H1 (cell line): ENCODE measurements at regions not wholly inside any gene's neighbourhood (a gene's known extent, or its start where the extent isn't known, plus 50 kb on each side); places are given as distances from the start of the nearest gene placed in this dataset.

Experiments
- CTCF ChIA-PET: fragments of 300-600 bp; sonication (Branson Sonifier 250); formaldehyde crosslinking; loops from one replicate; lab custom pipeline; 2021; ENCODE audit not compliant: partially characterized antibody; lab: Charles Lee
- POLR2A ChIA-PET: fragments of 300-600 bp; sonication (Branson Sonifier 250); formaldehyde crosslinking; loops from one replicate; lab custom pipeline; 2021; ENCODE audit warnings: inconsistent platforms; ENCODE audit not compliant: partially characterized antibody; lab: Charles Lee
- DNase-seq, 2 experiments: peaks; one replicate each; pipeline versions ENCODE4 v3.0.0 to v3.0.0-alpha.2; 2010 to 2022; ENCODE audit warnings: low spot score in 2 of 2, low read depth in 1 of 2, mixed read lengths in 1 of 2
- FAIRE-seq: peaks from 2 replicates; lab custom pipeline; 2011; peaks lifted over from hg19 to GRCh38; lab: Jason Lieb, UNC
- H2AFZ ChIP-seq: 2 replicates; pipeline ENCODE4 v1.8.1; 2012; ENCODE audit warnings: low read length, inconsistent platforms
- H2AK5ac ChIP-seq: 2 replicates; pipeline ENCODE4 v1.6.1; 2013; ENCODE audit warnings: low read depth, low read length
- H2BK120ac ChIP-seq: replicated peaks from 2 replicates; pipeline ENCODE3; 2013; ENCODE audit warnings: low read depth, low read length, inconsistent platforms
- H2BK12ac ChIP-seq: 2 replicates; pipeline ENCODE4 v1.6.1; 2013; ENCODE audit warnings: low read depth, low read length
- H2BK15ac ChIP-seq: 2 replicates; pipeline ENCODE4 v1.6.1; 2013; ENCODE audit warnings: low read length
- H2BK20ac ChIP-seq: 2 replicates; pipeline ENCODE4 v1.6.1; 2013; ENCODE audit warnings: low read length
- H2BK5ac ChIP-seq: 2 replicates; pipeline ENCODE4 v1.6.1; 2013; ENCODE audit warnings: low read depth, low read length
- H3K14ac ChIP-seq: 2 replicates; pipeline ENCODE4 v1.6.1; 2013; ENCODE audit warnings: inconsistent platforms; ENCODE audit not compliant: insufficient read length
- H3K18ac ChIP-seq: 2 replicates; pipeline ENCODE4 v1.6.1; 2013; ENCODE audit warnings: low read length; ENCODE audit errors: extremely low read depth
- H3K23ac ChIP-seq: 2 replicates; pipeline ENCODE4 v1.6.1; 2013; ENCODE audit warnings: inconsistent platforms; ENCODE audit not compliant: insufficient read length
- H3K23me2 ChIP-seq: 2 replicates; pipeline ENCODE4 v1.6.1; 2013; ENCODE audit warnings: low read depth, low read length
- H3K27ac ChIP-seq: 2 replicates; pipeline ENCODE4 v1.6.1; 2011; ENCODE audit warnings: low read depth, low read length, inconsistent platforms
- H3K27me3 ChIP-seq, 4 experiments: replicated peaks in 1 of 4; 1 replicate in 1 of 4; 2 replicates in 3 of 4; pipeline versions ENCODE4 v1.6.1 to v1.8.1; 2011 to 2013; ENCODE audit warnings: low read length in 3 of 4, mild to moderate bottlenecking in 3 of 4, inconsistent platforms in 2 of 4, mixed read lengths in 2 of 4, moderate library complexity in 1 of 4; ENCODE audit not compliant: control insufficient read depth in 3 of 4, insufficient read depth in 3 of 4; ENCODE audit errors: extremely low read depth in 1 of 4
- H3K36me3 ChIP-seq, 4 experiments: 2 replicates each; pipeline versions ENCODE4 v1.6.1 to v1.8.1; 2011 to 2013; ENCODE audit warnings: mild to moderate bottlenecking in 4 of 4, low read length in 3 of 4, moderate library complexity in 2 of 4, control low read depth in 1 of 4, inconsistent platforms in 1 of 4; ENCODE audit not compliant: insufficient read depth in 4 of 4, control insufficient read depth in 2 of 4
- H3K4ac ChIP-seq: replicated peaks from 2 replicates; pipeline ENCODE3; 2013; ENCODE audit warnings: low read length, low read depth, mixed read lengths, inconsistent platforms; ENCODE audit not compliant: insufficient read length
- H3K4me1 ChIP-seq, 4 experiments: replicated peaks in 1 of 4; 1 replicate in 1 of 4; 2 replicates in 3 of 4; pipeline versions ENCODE4 v1.6.1 to v1.8.1; 2011 to 2013; ENCODE audit warnings: low read length in 3 of 4, inconsistent platforms in 2 of 4, mixed read lengths in 1 of 4; ENCODE audit not compliant: insufficient read depth in 4 of 4, control insufficient read depth in 3 of 4
- H3K4me2 ChIP-seq, 2 experiments: 2 replicates each; pipeline versions ENCODE4 v1.6.1 to v1.8.1; 2011 to 2013; ENCODE audit warnings: low read depth in 2 of 2, low read length in 2 of 2, control low read depth in 1 of 2, inconsistent platforms in 1 of 2, mild to moderate bottlenecking in 1 of 2; ENCODE audit not compliant: insufficient read depth in 1 of 2
- H3K4me3 ChIP-seq, 4 experiments: fragments of 200-600, 300-600 bp in 1 of 4; sonication (generic), shearing (Covaris generic), sonication (Bioruptor Twin) in 1 of 4; 2 replicates each; pipeline versions ENCODE4 v1.5.1 to v1.8.1; 2011 to 2016; ENCODE audit warnings: low read length in 4 of 4, low read depth in 3 of 4, control low read depth in 2 of 4, inconsistent platforms in 2 of 4, mild to moderate bottlenecking in 2 of 4, mixed read lengths in 1 of 4, moderate library complexity in 1 of 4; ENCODE audit not compliant: insufficient read depth in 2 of 4; ENCODE audit errors: extremely low read depth in 1 of 4
- H3K56ac ChIP-seq: replicated peaks from 2 replicates; pipeline ENCODE3; 2013; ENCODE audit warnings: low read depth, mild to moderate bottlenecking, mixed read lengths, low read length, inconsistent platforms; ENCODE audit not compliant: insufficient read length
- H3K79me1 ChIP-seq: 2 replicates; pipeline ENCODE4 v1.6.1; 2013; ENCODE audit warnings: low read depth, low read length, control low read depth
- H3K79me2 ChIP-seq, 2 experiments: 2 replicates each; pipeline versions ENCODE4 v1.6.1 to v1.8.1; 2012 to 2013; ENCODE audit warnings: low read length in 2 of 2, mild to moderate bottlenecking in 2 of 2, inconsistent platforms in 1 of 2; ENCODE audit not compliant: insufficient read depth in 2 of 2, control insufficient read depth in 1 of 2
- H3K9ac ChIP-seq, 4 experiments: replicated peaks in 1 of 4; 1 replicate in 1 of 4; 2 replicates in 3 of 4; pipeline versions ENCODE4 v1.6.1 to v1.8.1; 2011 to 2013; ENCODE audit warnings: low read depth in 3 of 4, low read length in 3 of 4, control low read depth in 2 of 4, mild to moderate bottlenecking in 2 of 4, moderate library complexity in 2 of 4, inconsistent platforms in 1 of 4; ENCODE audit errors: extremely low read depth in 1 of 4
- H3K9me3 ChIP-seq, 2 experiments: 2 replicates each; pipeline versions ENCODE4 v1.6.1 to v1.8.1; 2012 to 2013; ENCODE audit warnings: mild to moderate bottlenecking in 2 of 2, moderate library complexity in 2 of 2, control low read depth in 1 of 2, inconsistent platforms in 1 of 2, low read depth in 1 of 2, low read length in 1 of 2, mixed read lengths in 1 of 2; ENCODE audit not compliant: insufficient read depth in 2 of 2
- H4K20me1 ChIP-seq, 2 experiments: replicated peaks in 1 of 2; 2 replicates each; pipeline versions ENCODE3 to v1.8.1; 2011 to 2013; ENCODE audit warnings: inconsistent platforms in 2 of 2, low read length in 2 of 2, mild to moderate bottlenecking in 1 of 2; ENCODE audit not compliant: insufficient read depth in 2 of 2, control insufficient read depth in 1 of 2
- H4K5ac ChIP-seq: 2 replicates; pipeline ENCODE4 v1.6.1; 2013; ENCODE audit warnings: low read length, low read depth, mixed read lengths, inconsistent platforms; ENCODE audit not compliant: insufficient read length
- H4K8ac ChIP-seq: 2 replicates; pipeline ENCODE4 v1.8.0; 2013; ENCODE audit warnings: mild to moderate bottlenecking, moderate library complexity, low read length, inconsistent platforms; ENCODE audit not compliant: insufficient read depth; ENCODE audit errors: extremely low read depth
- H4K91ac ChIP-seq: replicated peaks from 2 replicates; pipeline ENCODE3; 2013; ENCODE audit warnings: low read length, mixed read lengths, inconsistent platforms; ENCODE audit not compliant: insufficient read length
- BRCA1 ChIP-seq: IDR thresholded peaks from 2 replicates; pipeline ENCODE4 v1.6.1; 2012; ENCODE audit warnings: low read depth, low read length, improper control_type of control experiment
- CHD1 ChIP-seq: IDR thresholded peaks from 2 replicates; pipeline ENCODE4 v1.6.1; 2012; ENCODE audit warnings: low read depth, low read length, improper control_type of control experiment
- GTF2F1 ChIP-seq: IDR thresholded peaks from 2 replicates; pipeline ENCODE4 v1.6.1; 2012; ENCODE audit warnings: low read depth, low read length, improper control_type of control experiment, borderline replicate concordance
- JUN ChIP-seq: IDR thresholded peaks from 2 replicates; pipeline ENCODE4 v1.6.1; 2011; ENCODE audit warnings: low read depth, mild to moderate bottlenecking, improper control_type of control experiment, low read length
- JUND ChIP-seq: IDR thresholded peaks from 2 replicates; pipeline ENCODE4 v1.6.1; 2011; ENCODE audit warnings: mild to moderate bottlenecking, improper control_type of control experiment, low read length
- KDM5A ChIP-seq: fragments of 200-600 bp; IDR thresholded peaks from 2 replicates; pipeline ENCODE4 v1.7.1; 2012; ENCODE audit warnings: mild to moderate bottlenecking, low read length, inconsistent platforms, mixed read lengths
- MAX ChIP-seq: IDR thresholded peaks from 2 replicates; pipeline ENCODE4 v1.6.1; 2012; ENCODE audit warnings: inconsistent platforms
- POLR2A ChIP-seq, 2 experiments: IDR thresholded peaks; 1 replicate in 1 of 2; 2 replicates in 1 of 2; pipeline ENCODE4 v1.6.1; 2011; ENCODE audit warnings: low read depth in 2 of 2, low read length in 2 of 2, mild to moderate bottlenecking in 2 of 2; ENCODE audit errors: control extremely low read depth in 1 of 2
- RAD21 ChIP-seq, 2 experiments: IDR thresholded peaks in 1 of 2; conservative IDR thresholded peaks in 1 of 2; 2 replicates each; pipeline ENCODE4 v1.6.1; 2011; ENCODE audit warnings: low read depth in 2 of 2, low read length in 2 of 2, improper control_type of control experiment in 1 of 2, inconsistent platforms in 1 of 2, mild to moderate bottlenecking in 1 of 2, moderate library complexity in 1 of 2
- RFX5 ChIP-seq: IDR thresholded peaks from 2 replicates; pipeline ENCODE4 v1.6.1; 2011; ENCODE audit warnings: low read depth, low read length, improper control_type of control experiment, borderline replicate concordance
- SIRT6 ChIP-seq: IDR thresholded peaks from one replicate; pipeline ENCODE4 v1.7.1; 2012; ENCODE audit warnings: low read length, inconsistent platforms
- TEAD4 ChIP-seq: IDR thresholded peaks from 2 replicates; pipeline ENCODE4 v1.6.1; 2012; ENCODE audit warnings: low read depth, low read length, inconsistent platforms, mixed read lengths
- USF2 ChIP-seq: IDR thresholded peaks from 2 replicates; pipeline ENCODE4 v1.6.1; 2011; ENCODE audit warnings: low read length, improper control_type of control experiment
- WGBS, 2 experiments: shearing (Covaris generic) in 1 of 2; methylation state at CpG; one replicate each; pipeline versions ENCODE4 v1.1.6 to v1.1.7; 2013 to 2015; ENCODE audit warnings: low lambda C conversion rate in 2 of 2, mixed read lengths in 2 of 2, inconsistent platforms in 1 of 2, low coverage in 1 of 2, missing lambda C conversion rate in 1 of 2; ENCODE audit not compliant: insufficient replicate concordance in 2 of 2, insufficient coverage in 1 of 2, insufficient read length in 1 of 2; ENCODE audit errors: extremely low coverage in 1 of 2, missing lambda C conversion rate in 1 of 2; 5-methylcytosine and 5-hydroxymethylcytosine counted together

DNA sequence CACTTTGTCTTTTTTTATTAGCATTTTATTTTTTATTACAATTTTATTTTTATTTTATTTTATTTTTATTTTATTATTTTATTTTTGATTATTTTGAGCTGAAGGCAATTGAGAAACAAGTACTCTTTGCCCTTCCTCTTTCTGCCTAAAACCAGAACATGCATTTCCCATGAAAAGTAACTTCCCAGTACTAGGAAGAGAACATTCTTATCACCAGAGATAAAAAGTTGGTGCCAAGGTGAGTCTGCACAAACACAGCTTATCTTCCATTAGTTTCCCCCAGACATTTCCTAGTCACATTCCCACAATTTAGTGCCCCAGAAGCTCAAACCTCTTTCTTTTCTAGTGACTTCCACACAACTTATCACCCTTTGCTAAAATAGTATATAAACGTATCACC lies 84.8 kb downstream of the CD24 start:
- no peak overlapping the region for H3K23ac ChIP-seq
- no peaks in the 10 kb centered on the region for H4K20me1 ChIP-seq
- H3K79me1 ChIP-seq = no peaks in the 10 kb centered on the region
- H2BK20ac ChIP-seq = 0 out of 2 replicates have a peak overlapping the region, but pooled peaks have one; percentile 43
- no peak overlapping the region for H3K27ac ChIP-seq
- no peaks in the 10 kb centered on the region for H3K36me3 ChIP-seq
- no peak for DNase-seq
- H3K27me3 ChIP-seq = no peaks in the 10 kb centered on the region
- CTCF ChIA-PET = no interaction called here
- H2BK15ac ChIP-seq = no peak overlapping the region
- H2BK120ac ChIP-seq = no peak overlapping the region
- WGBS, 2 experiments = 96% methylated on average over 1 of the region's 1 CpG; no CpG with 5 or more reads in 1 of the 2 experiments
- H3K9me3 ChIP-seq = no peaks in the 10 kb centered on the region
- TF ChIP-seq JUND (no peak), KDM5A (no peak), RAD21 (IDR thresholded peaks at IDR 0.05 in 1 of 2, conservative IDR thresholded peaks at IDR 0.05 in 1 of 2; ENCODE audit: low read depth in 2 of 2, low read length in 2 of 2) (no peak), USF2 (no peak), CHD1 (no peak), SIRT6 (no peak), TEAD4 (no peak), POLR2A (IDR thresholded peaks at IDR 0.05; ENCODE audit: control extremely low read depth in 1 of 2, low read depth in 2 of 2, low read length in 2 of 2) (no peak), GTF2F1 (no peak), BRCA1 (no peak), JUN (no peak), MAX (no peak), RFX5 (no peak)
- TF ChIP-seq, all 59 proteins: peak for 0
- H3K4me2 ChIP-seq = no peak overlapping the region
- H3K4me3 ChIP-seq = no peak overlapping the region
- no peaks in the 10 kb centered on the region for H3K23me2 ChIP-seq
- H4K8ac ChIP-seq = no peak overlapping the region
- no peak for FAIRE-seq
- H3K79me2 ChIP-seq = no peaks in the 10 kb centered on the region
- H3K14ac ChIP-seq = no peak overlapping the region
- H3K9ac ChIP-seq = no peak overlapping the region
- no peak overlapping the region; the same call in 1 of the 2 replicates for H2BK12ac ChIP-seq
- no peak overlapping the region for H4K5ac ChIP-seq
- H3K56ac ChIP-seq = no peak overlapping the region
- H3K18ac ChIP-seq = no peak overlapping the region
- no peak overlapping the region for H2AFZ ChIP-seq
- peak overlapping the region; percentile 83 for H4K91ac ChIP-seq
- H3K4me1 ChIP-seq = peaks cover 2 to 15% (median 13%) of the 10 kb centered on the region in 4 experiments; a peak in 5 of 7 replicates
- H3K4ac ChIP-seq = no peak overlapping the region
- POLR2A ChIA-PET = interaction anchor here (0.7 kb wide), 1 partner anchor 83 kb away, joined by 3 read pairs; no protein-coding TSS in a partner anchor
- no peak overlapping the region for H2BK5ac ChIP-seq
- no peak overlapping the region for H2AK5ac ChIP-seq
